ENCODE measurements at regions not wholly inside any gene's neighbourhood (a gene's known extent, or its start where the extent isn't known, plus 50 kb on each side); places are given as distances from the start of the nearest gene placed in this dataset.

DNA sequence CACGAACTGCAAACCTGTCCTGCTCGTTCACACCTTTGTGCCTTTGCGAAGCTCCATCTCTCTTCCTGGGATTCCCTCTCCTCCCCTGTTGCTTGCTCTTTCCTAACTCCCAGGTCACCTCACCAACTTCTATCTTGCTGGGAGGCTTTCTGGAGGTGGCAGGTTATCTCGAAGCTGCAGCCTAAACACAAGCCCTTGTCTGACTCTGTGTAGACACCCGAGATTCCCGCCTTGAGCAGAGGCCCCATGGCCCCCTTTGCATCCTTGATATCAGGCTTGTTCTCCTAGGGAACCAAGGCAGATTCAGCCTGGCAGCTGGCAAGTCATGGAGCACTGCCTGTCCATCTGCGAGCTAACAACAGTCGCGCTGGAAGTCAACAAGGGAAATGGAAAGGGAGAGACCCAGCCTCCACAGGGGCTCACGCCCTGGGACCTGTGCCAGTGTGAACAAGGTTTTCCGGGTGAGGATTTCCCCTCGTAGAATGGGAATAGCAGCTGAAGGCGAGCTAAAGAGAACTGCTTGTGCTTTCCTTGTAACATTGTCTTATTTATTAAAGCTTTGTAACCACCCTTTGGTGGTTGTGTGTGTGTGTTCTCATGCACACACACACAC, 109.5 kb upstream of the JUN start:
- DNase-seq = no peak

GRCh38 chr1:58895082-58895481, 111.2 kb upstream of the JUN start:
- no peak for DNase-seq

DNA sequence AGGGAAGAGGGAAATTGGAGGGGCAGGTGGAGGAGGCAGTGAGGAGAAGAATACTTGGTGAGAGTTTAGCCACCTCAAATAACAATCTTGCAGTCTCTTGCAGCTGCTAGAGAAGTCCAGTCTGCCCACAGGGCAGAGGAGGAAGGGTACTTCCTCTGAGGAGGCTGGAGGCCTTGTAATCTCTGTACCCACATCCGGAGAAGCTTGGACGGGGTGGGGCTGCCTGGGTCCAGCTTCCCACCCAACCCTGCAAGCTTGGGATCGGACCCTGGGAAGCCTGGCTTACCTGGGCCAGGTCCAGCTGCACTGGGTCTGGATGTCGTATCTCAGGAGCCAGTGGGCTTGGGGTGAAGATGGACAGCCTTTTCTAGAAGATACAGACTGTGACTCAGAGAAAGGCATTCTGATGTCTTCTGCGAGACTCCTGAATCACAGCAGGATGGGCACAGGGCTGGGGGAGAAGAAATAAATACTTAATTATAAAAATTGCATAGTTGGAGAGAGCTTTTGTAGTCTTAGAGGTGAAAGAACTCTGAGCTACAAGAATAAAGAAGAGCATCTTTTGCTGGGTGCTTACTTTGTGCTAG, 111.8 kb upstream of the JUN start:
- DNase-seq = no peak

DNA sequence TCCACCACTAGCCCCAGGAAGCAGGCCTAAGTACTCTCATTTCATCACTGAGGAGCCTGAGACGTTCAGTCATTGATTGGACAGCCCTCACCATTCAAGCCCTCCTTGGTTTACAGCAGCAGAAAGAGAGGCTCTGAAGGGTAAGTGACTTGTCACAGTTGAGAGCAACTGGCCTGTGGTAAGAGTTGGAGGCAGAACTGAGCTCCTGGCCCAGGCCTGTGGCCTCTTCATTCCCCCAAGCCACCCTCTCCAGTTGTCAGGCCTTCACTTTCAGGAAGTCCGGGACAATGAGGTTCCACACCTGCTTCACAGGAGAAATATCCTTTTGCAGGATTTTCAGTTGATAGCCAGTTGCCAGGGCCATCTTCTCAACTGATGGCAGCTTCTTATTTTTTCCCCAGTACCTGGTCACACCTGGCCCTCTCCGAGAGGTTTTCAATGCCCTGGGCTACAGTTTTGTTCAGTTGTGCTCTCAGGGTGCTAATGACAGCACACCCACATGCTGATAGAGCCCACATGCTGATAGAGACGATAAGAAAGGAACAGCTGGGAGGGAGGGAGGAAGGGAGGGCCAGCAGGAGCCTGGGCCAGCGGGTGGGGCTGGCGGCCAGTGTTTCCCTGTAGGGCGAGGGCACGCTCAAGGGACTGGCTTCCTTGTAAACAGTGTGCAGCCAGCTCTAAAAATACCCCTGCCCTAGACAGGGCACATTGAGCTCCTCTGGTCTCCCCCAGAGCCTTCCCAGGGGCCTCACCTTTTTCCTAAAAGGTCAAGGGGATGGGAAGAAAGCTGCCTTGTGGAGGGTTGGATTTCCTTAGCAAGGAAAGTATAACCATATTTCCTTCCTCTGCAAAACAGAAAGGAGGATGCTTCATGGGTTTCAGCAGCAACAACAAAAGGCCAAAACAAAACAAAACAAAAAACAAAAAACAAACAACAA, 112.7 kb upstream of the JUN start:
- no peak for DNase-seq

- no peak for DNase-seq
Measured at GRCh38 chr1:58898739-58899586, 115.1 kb upstream of the JUN start.

DNA sequence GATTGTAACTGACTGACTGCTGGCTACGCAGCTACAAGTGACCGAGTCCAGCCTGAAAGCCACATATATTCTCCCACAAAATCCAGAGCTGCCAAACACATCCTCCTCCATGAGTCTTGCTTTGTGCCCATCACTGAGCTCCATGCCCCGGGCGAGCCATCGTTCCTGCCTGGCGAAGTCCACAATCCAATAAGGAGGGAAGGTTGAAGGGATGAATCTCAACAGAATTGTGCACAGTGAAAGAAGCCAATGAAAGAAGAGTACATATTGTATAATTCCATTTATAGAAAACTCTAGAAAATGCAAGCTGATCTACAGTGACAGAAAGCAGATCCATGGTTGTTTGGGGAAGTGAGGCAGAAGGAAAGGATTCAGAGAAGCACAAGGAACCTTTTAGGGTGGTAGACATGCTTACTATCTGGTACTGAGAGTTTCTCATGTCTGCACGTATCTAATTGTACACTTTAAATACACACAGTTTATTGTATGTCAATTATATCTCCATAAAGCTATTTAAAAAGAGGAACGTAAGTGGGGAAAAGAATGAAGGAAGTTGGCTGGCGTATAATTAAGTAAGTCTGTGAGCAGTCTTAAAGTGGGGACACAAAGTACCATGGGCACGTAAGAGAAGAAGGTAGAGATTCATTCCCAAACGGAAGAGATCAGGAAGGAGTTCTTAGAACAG, 115.9 kb upstream of the JUN start:
- DNase-seq = no peak

GRCh38 chr1:58900396-58900795, 116.5 kb upstream of the JUN start:
- no peak for DNase-seq

DNA sequence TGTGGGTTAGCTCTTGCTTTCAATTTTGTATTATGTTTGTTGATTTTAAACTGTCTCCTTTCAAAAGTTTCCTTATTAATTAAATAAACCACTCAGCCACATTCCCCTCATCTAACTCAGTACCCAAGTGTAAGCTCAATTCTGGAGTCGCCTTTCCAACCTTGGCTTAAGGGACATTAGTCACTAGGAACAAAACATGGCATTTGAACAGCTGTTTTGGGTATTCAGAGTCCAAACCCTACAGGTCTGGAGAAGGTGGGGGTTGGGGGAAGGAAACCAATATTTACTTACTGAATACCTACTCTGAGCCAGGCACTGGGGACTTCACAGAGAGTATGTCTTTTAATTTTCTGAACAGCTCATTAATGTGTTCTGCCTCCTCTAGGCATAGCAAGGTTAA, 117.2 kb upstream of the JUN start:
- DNase-seq = no peak

GRCh38 chr1:58902830-58903513, 119.1 kb upstream of the JUN start:
- DNase-seq = no peak

DNA sequence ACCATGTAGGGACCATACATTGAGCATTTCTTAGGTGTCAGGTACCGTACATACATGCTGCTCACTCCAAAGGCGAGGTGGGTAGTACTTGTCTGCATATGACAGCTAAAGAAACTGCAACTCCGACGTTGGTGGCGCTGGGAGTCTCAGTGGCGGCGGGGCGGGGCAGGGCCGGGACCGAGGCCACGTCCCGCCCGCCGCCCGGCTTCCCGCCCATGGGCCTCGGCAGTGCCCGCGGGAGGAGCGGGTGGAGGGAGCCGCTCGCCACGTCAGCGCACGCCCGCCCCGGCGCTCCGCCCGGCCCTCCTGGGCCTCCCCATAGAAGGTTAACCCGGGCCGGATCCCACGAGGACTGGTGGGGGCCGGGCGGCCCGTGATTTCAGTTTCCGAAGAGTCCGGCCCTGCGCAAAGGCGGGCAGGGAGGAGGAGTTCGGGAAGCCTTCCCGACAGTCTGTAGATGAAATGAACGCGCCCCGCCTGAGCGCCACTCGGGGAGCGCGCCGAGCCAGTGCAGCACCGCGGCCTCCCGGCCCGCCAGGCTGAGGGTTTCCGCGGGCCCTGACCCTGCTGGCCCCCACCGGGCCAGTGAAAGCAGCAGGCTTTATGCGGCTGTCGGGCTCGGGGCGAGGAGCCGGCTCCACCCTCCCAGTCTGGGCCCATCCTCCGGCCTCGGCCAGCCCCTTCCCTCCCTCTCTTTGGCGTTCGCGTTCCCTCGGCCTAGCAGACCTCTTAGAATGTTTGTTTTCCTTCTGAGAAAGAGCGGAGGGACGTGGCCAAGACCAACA, 119.9 kb upstream of the JUN start:
- peak; percentile 59 to 76 for DNase-seq

DNA sequence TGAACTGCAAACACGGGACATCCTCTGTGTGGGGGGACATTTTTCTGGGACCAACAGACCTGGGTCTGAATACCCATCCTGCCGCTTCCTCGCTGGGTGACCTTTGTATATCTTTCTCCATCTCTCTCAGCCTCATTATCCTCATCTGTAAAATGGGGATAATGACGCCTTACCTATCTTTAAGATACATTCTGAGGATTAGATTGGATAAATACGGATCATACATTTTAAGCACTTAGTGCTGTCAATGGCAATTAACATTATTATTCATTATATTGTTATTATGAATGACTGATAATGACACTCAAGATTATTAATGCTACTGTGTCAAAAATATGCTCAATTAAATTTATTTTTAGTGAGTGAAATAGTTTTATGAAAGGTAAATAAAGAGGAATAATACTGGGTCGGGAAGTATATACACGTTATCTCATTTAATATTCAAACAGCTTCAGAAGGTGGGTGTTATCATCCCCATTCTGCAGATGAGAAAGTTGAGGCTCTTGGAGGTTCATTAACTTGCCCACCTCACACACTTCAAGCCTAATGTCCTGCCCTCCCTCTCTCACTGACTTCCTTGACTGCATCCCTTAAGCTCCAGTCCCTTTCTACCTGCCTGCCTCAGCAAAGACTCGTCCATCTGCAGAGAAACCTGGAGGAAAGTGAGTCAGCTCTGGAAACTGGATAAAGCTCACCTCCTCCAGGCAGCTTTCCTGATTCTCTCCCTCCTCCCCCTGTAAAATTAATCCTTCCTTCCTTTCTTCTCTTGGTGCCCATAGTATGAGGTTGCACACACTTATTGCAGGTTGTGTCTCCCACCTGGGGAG, 120.7 kb upstream of the JUN start:
- DNase-seq = no peak

DNA sequence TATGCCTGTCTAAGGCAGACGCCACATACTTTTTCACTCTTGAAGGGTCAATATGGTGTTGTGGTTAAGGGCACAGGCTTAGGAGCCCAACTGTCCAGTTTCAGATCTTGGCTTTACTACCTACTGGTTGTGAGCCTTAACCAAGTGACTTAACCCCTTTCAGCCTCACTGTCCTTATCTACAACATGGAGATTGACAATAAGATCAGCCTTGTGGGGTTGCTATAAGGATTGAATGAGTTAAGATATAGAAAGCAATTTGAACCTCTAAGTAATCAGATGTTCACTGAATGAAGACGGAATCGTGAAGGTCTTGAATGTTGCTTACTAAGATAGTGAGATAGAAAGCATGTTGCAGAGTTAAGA, 121.3 kb upstream of the JUN start:
- no peak for DNase-seq

DNA sequence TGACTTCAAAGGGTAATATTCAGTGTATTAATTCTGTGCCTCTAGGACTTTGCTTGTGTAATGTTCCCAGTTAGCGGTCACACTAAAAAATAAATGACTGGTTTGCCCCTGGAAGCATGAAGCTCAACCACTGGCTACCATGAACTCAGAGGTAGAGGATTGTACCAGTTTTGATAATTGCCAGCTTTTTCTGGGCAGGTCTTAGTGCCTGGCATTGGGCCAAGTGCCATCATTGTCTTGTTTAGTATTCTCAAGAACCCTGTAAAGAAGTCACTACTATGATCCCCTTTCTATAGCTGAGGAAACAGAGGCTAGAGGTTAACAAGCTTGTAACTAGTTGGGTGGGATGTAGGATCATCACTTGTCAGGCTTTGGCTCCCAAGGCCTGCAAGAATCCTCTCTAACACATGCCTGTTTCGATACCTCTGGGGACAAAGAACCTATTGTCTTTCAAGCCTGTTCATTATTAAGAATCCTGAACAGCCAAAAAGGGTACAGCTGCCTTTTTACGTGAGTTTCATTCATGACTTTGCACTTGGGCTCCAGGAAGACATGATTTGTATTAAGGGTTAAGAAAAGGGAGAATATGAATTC, 121.9 kb upstream of the JUN start:
- no peak for DNase-seq

GRCh38 chr1:58907398-58907797, 123.6 kb upstream of the JUN start:
- no peak for DNase-seq

DNA sequence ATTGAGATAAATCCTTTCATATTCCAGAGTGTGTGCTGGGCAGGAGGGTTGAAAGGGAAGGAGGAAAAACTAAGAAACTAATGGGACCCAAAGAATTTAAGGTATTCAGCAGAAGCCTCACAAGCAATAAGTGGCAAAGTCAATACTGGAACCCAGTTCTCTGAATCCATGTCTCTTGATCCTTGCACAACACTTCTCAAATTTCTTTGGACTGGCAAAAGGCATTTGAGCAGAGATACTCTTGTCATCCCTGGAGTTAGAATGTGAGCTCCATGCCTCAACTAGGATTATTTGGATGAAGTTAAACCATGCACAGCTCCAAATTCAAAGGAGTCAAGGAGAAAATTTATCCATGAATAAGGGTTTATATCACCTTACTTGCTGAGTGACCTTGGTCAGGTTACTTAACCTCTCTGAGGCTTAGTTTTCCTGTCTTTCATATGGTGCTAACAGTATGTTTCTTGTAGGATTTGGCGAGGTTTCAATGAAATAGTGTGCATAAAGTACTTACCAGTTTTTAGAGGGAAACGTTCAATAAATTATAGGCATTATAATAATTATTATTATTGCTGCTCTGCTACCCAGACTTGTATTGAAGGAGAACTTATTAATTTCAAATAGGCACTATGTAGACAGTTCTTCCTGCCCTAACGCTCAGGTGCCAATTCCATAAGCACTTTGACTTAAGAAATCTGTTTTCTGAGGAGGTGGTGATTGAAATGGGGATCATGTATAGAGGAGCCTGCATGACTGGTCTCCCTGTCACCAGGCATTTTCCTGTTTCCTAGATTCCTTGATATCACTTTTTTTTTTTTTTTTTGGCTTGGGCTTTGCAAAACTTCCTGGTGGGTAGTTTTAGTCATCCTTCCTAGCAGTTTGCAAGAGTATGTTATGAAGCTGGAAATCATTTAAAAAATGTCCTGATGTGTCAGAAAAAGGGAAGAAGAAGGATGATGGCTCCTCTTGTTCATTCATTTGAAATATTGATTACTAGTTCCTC, 125.0 kb upstream of the JUN start:
- peak; percentile 56 to 74 for DNase-seq

GRCh38 chr1:58909914-58910681, 126.3 kb upstream of the JUN start:
- DNase-seq = no peak

DNA sequence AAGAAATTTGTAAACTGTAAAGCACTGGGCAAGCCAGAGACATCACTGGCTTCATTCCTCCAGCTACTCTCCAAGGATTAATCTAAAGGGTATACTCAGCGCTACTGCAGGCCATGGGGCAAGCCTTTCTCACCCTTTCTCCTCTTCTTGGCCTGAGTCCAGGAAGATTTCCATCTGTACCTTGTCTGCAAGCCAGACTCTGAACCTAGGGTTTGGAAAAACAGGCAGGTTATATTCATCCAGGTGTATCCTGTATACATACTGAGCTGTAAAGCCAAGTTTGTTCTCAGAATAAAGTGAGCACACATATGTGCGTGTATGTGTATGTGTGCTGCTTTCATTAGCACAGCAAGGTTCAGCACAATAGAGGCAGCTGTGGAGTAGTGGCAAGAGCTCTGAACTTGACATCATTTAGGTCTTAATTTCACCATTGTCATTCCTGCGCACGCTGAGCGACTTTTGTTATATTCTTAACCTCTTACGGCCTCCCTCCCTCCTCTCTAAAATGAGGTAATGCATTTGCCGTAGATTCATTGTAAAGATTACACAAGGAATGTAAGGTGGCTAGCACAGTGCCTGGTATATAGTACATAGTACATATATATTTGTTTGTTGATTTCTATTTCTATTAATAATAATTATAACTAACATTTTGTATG, 128.1 kb upstream of the JUN start:
- DNase-seq = no peak

Measured in SW 1271 (cell line).